WTC11 (cell line): ENCODE measurements at regions not wholly inside any gene's neighbourhood (a gene's known extent, or its start where the extent isn't known, plus 50 kb on each side); places are given as distances from the start of the nearest gene placed in this dataset.

Experiments
- ATAC-seq: fragments of 200-7000 bp; cut with Tn5 transposase; 2 replicates; pipeline ENCODE4 v1.10.0; 2021; ENCODE audit warnings: mild to moderate bottlenecking, moderate library complexity
- CTCF ChIA-PET: fragments of 300-600 bp; sonication (Branson Sonifier 250); formaldehyde crosslinking; loops from one replicate; lab custom pipeline; 2021; ENCODE audit warnings: antibody characterized with exemption; lab: Charles Lee
- POLR2A ChIA-PET: fragments of 350-600 bp; sonication (Branson Sonifier 250); formaldehyde crosslinking; loops from one replicate; lab custom pipeline; 2021; ENCODE audit warnings: antibody characterized with exemption; lab: Charles Lee
- DNase-seq: peaks from one replicate; pipeline ENCODE4 v3.0.0; 2021; ENCODE audit warnings: low spot score
- H3K27ac Mint-ChIP-seq: 2 replicates; pipeline ENCODE4 v1.8.0; 2021; ENCODE audit warnings: mixed read lengths
- H3K27me3 Mint-ChIP-seq: 2 replicates; pipeline ENCODE4 v1.8.0; 2021; ENCODE audit warnings: low read depth, mild to moderate bottlenecking, moderate library complexity, mixed read lengths
- H3K36me3 Mint-ChIP-seq: 2 replicates; pipeline ENCODE4 v1.8.0; 2021; ENCODE audit warnings: mixed read lengths
- H3K4me1 Mint-ChIP-seq: 2 replicates; pipeline ENCODE4 v1.8.0; 2022; ENCODE audit warnings: mixed read lengths
- H3K4me3 Mint-ChIP-seq: 2 replicates; pipeline ENCODE4 v1.8.0; 2021; ENCODE audit warnings: mild to moderate bottlenecking, moderate library complexity, mixed read lengths
- H3K9me3 Mint-ChIP-seq: 2 replicates; pipeline ENCODE4 v1.8.0; 2021; ENCODE audit warnings: mixed read lengths
- E2F4 ChIP-seq: sonication (generic); formaldehyde crosslinking; IDR thresholded peaks from 2 replicates; pipeline ENCODE4 v1.8.1; 2022; ENCODE audit warnings: low read depth, mild to moderate bottlenecking, moderate library complexity, missing genetic modification reagents, borderline replicate concordance
- ESRRA ChIP-seq: sonication (generic); formaldehyde crosslinking; IDR thresholded peaks from 2 replicates; pipeline ENCODE4 v1.8.1; 2022; ENCODE audit warnings: mild to moderate bottlenecking, missing genetic modification reagents, borderline replicate concordance
- FOXJ3 ChIP-seq: sonication (generic); formaldehyde crosslinking; IDR thresholded peaks from 2 replicates; pipeline ENCODE4 v1.9.0; 2021; ENCODE audit warnings: missing genetic modification reagents, mild to moderate bottlenecking, borderline replicate concordance
- FOXP1 ChIP-seq: sonication (generic); formaldehyde crosslinking; IDR thresholded peaks from 2 replicates; pipeline ENCODE4 v1.8.0; 2022; ENCODE audit warnings: missing genetic modification reagents, mild to moderate bottlenecking, moderate library complexity, borderline replicate concordance
- JAZF1 ChIP-seq: fragments of 250-450 bp; sonication (Bioruptor Pico); IDR thresholded peaks from 2 replicates; pipeline ENCODE4 v1.9.0; 2021; ENCODE audit warnings: moderate library complexity, mild to moderate bottlenecking, inconsistent platforms
- JUN ChIP-seq: sonication (generic); formaldehyde crosslinking; IDR thresholded peaks from 2 replicates; pipeline ENCODE4 v1.8.0; 2023; ENCODE audit warnings: mild to moderate bottlenecking, missing genetic modification reagents
- MAX ChIP-seq: sonication (generic); formaldehyde crosslinking; IDR thresholded peaks from 2 replicates; pipeline ENCODE4 v1.8.0; 2022; ENCODE audit warnings: mild to moderate bottlenecking, missing genetic modification reagents
- NFATC4 ChIP-seq: fragments of 250-450 bp; sonication (Bioruptor Pico); IDR thresholded peaks from 2 replicates; pipeline ENCODE4 v1.9.0; 2021; ENCODE audit warnings: mild to moderate bottlenecking
- NR2C2 ChIP-seq: sonication (generic); formaldehyde crosslinking; IDR thresholded peaks from 2 replicates; pipeline ENCODE4 v1.8.0; 2022; ENCODE audit warnings: mild to moderate bottlenecking, missing genetic modification reagents
- NR3C1 ChIP-seq: sonication (generic); formaldehyde crosslinking; conservative IDR thresholded peaks from 2 replicates; pipeline ENCODE4 v1.8.1; 2023; ENCODE audit warnings: low read depth, mild to moderate bottlenecking, missing genetic modification reagents
- PRRX2 ChIP-seq: fragments of 250-450 bp; sonication (Bioruptor Pico); IDR thresholded peaks from 2 replicates; pipeline ENCODE4 v1.8.0; 2021; ENCODE audit warnings: mild to moderate bottlenecking
- RELA ChIP-seq: sonication (generic); formaldehyde crosslinking; IDR thresholded peaks from 2 replicates; pipeline ENCODE4 v1.8.1; 2022; ENCODE audit warnings: missing genetic modification reagents, mild to moderate bottlenecking, borderline replicate concordance
- RORB ChIP-seq: fragments of 250-450 bp; sonication (Bioruptor Pico); IDR thresholded peaks from 2 replicates; pipeline ENCODE4 v1.9.0; 2021; ENCODE audit warnings: mild to moderate bottlenecking
- SOX15 ChIP-seq: fragments of 250-450 bp; sonication (Bioruptor Pico); IDR thresholded peaks from 2 replicates; pipeline ENCODE4 v1.9.0; 2021; ENCODE audit warnings: mild to moderate bottlenecking
- TCF7 ChIP-seq: sonication (generic); formaldehyde crosslinking; IDR thresholded peaks from 2 replicates; pipeline ENCODE4 v1.8.0; 2022; ENCODE audit warnings: mild to moderate bottlenecking, low read depth, missing genetic modification reagents, moderate library complexity
- ZNF396 ChIP-seq: fragments of 250-450 bp; sonication (Bioruptor Pico); IDR thresholded peaks from 2 replicates; pipeline ENCODE4 v1.8.0; 2021; ENCODE audit warnings: mild to moderate bottlenecking, moderate library complexity, borderline replicate concordance
- TF ChIP-seq, protein P1 (sequence below): sonication (generic); formaldehyde crosslinking; IDR thresholded peaks from 2 replicates; pipeline ENCODE4 v1.8.0; 2022; ENCODE audit warnings: mild to moderate bottlenecking, missing genetic modification reagents
- TF ChIP-seq, protein P2 (sequence below): sonication (generic); formaldehyde crosslinking; IDR thresholded peaks from 2 replicates; pipeline ENCODE4 v1.8.0; 2022; ENCODE audit warnings: missing genetic modification reagents
- TF ChIP-seq, protein P3 (sequence below): sonication (generic); formaldehyde crosslinking; IDR thresholded peaks from 2 replicates; pipeline ENCODE4 v1.8.1; 2023; ENCODE audit warnings: mild to moderate bottlenecking, moderate library complexity, missing genetic modification reagents
- TF ChIP-seq, protein P4 (sequence below): fragments of 250-450 bp; sonication (Bioruptor Pico); IDR thresholded peaks from 2 replicates; pipeline ENCODE4 v1.9.0; 2021; ENCODE audit warnings: mild to moderate bottlenecking, borderline replicate concordance
- TF ChIP-seq, protein P5 (sequence below): fragments of 250-450 bp; sonication (Bioruptor Pico); IDR thresholded peaks from 2 replicates; pipeline ENCODE4 v1.9.0; 2021; ENCODE audit warnings: mild to moderate bottlenecking

DNA sequence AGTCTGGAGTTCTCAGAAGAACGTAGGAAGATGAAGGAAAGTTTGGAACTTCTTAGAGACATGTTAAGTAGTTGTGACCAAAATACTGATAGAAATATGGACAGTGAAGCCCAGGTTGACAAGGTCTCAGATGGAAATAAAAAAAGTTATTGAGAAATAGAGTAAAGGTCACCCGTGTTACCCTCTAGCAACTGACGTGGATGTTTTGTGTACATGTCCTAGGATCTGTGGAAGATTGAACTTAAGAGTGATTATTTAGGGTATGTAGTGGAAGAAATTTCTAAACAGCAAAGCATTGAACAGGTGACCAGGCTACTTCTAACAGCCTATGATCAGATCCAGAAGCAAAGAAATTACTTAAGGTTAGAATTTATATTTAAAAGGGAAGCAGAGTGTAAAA lies 1020.4 kb downstream of the FSTL5 start:
- H3K4me3 Mint-ChIP-seq = no peak overlapping the region
- TF ChIP-seq NR2C2 (no peak), SOX15 (CRISPR knock-in tag) (no peak), JAZF1 (CRISPR knock-in tag) (no peak), PRRX2 (CRISPR knock-in tag) (no peak), FOXP1 (CRISPR knock-in tag) (no peak), MAX (CRISPR knock-in tag) (no peak), E2F4 (CRISPR knock-in tag) (no peak), ZNF396 (no peak), NFATC4 (CRISPR knock-in tag) (no peak), FOXJ3 (CRISPR knock-in tag) (no peak), TCF7 (CRISPR knock-in tag) (no peak), RORB (no peak), JUN (no peak), NR3C1 (CRISPR knock-in tag) (no peak), RELA (CRISPR knock-in tag) (no peak)
- TF ChIP-seq, protein P1, sequence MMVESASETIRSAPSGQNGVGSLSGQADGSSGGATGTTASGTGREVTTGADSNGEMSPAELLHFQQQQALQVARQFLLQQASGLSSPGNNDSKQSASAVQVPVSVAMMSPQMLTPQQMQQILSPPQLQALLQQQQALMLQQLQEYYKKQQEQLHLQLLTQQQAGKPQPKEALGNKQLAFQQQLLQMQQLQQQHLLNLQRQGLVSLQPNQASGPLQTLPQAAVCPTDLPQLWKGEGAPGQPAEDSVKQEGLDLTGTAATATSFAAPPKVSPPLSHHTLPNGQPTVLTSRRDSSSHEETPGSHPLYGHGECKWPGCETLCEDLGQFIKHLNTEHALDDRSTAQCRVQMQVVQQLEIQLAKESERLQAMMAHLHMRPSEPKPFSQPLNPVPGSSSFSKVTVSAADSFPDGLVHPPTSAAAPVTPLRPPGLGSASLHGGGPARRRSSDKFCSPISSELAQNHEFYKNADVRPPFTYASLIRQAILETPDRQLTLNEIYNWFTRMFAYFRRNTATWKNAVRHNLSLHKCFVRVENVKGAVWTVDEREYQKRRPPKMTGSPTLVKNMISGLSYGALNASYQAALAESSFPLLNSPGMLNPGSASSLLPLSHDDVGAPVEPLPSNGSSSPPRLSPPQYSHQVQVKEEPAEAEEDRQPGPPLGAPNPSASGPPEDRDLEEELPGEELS (CRISPR knock-in tag) = no peak
- TF ChIP-seq, protein P2, sequence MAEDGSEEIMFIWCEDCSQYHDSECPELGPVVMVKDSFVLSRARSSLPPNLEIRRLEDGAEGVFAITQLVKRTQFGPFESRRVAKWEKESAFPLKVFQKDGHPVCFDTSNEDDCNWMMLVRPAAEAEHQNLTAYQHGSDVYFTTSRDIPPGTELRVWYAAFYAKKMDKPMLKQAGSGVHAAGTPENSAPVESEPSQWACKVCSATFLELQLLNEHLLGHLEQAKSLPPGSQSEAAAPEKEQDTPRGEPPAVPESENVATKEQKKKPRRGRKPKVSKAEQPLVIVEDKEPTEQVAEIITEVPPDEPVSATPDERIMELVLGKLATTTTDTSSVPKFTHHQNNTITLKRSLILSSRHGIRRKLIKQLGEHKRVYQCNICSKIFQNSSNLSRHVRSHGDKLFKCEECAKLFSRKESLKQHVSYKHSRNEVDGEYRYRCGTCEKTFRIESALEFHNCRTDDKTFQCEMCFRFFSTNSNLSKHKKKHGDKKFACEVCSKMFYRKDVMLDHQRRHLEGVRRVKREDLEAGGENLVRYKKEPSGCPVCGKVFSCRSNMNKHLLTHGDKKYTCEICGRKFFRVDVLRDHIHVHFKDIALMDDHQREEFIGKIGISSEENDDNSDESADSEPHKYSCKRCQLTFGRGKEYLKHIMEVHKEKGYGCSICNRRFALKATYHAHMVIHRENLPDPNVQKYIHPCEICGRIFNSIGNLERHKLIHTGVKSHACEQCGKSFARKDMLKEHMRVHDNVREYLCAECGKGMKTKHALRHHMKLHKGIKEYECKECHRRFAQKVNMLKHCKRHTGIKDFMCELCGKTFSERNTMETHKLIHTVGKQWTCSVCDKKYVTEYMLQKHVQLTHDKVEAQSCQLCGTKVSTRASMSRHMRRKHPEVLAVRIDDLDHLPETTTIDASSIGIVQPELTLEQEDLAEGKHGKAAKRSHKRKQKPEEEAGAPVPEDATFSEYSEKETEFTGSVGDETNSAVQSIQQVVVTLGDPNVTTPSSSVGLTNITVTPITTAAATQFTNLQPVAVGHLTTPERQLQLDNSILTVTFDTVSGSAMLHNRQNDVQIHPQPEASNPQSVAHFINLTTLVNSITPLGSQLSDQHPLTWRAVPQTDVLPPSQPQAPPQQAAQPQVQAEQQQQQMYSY = no peak
- TF ChIP-seq, protein P3, sequence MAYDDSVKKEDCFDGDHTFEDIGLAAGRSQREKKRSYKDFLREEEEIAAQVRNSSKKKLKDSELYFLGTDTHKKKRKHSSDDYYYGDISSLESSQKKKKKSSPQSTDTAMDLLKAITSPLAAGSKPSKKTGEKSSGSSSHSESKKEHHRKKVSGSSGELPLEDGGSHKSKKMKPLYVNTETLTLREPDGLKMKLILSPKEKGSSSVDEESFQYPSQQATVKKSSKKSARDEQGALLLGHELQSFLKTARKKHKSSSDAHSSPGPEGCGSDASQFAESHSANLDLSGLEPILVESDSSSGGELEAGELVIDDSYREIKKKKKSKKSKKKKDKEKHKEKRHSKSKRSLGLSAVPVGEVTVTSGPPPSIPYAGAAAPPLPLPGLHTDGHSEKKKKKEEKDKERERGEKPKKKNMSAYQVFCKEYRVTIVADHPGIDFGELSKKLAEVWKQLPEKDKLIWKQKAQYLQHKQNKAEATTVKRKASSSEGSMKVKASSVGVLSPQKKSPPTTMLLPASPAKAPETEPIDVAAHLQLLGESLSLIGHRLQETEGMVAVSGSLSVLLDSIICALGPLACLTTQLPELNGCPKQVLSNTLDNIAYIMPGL = no peak
- TF ChIP-seq, all 79 proteins: peak for 0
- CTCF ChIA-PET = no interaction called here
- Mint-ChIP-seq H3K9me3 (peaks cover 30% of the 10 kb centered on the region), H3K27me3 (no peaks in the 10 kb centered on the region), H3K4me1 (no peaks in the 10 kb centered on the region), H3K36me3 (no peaks in the 10 kb centered on the region), H3K27ac (no peak overlapping the region)
- POLR2A ChIA-PET = no interaction called here
- ATAC-seq (no peak), DNase-seq (no peak)

DNA sequence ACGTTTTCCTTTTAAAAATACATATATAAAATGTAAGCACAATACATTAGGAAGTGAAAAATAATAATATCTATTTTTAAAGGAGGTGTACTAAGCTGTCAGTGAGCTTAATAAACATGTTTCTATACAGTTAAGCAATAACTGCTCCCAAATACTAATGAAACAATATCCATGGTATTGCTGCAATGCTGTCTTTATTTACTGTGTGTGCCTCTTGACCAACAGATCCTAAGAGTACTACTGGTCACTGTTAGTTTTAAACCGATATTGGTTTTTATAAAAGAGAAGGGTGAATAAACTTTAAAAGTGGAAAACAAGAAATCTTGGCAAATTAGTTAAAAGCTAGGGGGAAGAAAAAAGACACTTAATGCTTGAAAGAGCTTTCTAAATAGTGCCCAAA lies 1029.0 kb downstream of the FSTL5 start:
- no peak overlapping the region for H3K4me3 Mint-ChIP-seq
- no peak overlapping the region for H3K27ac Mint-ChIP-seq
- ChIA-PET POLR2A (no interaction called here), CTCF (no interaction called here)
- H3K4me1 Mint-ChIP-seq = no peaks in the 10 kb centered on the region
- H3K36me3 Mint-ChIP-seq = no peaks in the 10 kb centered on the region; the same call in 1 of the 2 replicates
- DNase-seq (no peak), ATAC-seq (no peak)
- H3K27me3 Mint-ChIP-seq = no peaks in the 10 kb centered on the region
- H3K9me3 Mint-ChIP-seq = peaks cover 14% of the 10 kb centered on the region
- TF ChIP-seq, protein P4, sequence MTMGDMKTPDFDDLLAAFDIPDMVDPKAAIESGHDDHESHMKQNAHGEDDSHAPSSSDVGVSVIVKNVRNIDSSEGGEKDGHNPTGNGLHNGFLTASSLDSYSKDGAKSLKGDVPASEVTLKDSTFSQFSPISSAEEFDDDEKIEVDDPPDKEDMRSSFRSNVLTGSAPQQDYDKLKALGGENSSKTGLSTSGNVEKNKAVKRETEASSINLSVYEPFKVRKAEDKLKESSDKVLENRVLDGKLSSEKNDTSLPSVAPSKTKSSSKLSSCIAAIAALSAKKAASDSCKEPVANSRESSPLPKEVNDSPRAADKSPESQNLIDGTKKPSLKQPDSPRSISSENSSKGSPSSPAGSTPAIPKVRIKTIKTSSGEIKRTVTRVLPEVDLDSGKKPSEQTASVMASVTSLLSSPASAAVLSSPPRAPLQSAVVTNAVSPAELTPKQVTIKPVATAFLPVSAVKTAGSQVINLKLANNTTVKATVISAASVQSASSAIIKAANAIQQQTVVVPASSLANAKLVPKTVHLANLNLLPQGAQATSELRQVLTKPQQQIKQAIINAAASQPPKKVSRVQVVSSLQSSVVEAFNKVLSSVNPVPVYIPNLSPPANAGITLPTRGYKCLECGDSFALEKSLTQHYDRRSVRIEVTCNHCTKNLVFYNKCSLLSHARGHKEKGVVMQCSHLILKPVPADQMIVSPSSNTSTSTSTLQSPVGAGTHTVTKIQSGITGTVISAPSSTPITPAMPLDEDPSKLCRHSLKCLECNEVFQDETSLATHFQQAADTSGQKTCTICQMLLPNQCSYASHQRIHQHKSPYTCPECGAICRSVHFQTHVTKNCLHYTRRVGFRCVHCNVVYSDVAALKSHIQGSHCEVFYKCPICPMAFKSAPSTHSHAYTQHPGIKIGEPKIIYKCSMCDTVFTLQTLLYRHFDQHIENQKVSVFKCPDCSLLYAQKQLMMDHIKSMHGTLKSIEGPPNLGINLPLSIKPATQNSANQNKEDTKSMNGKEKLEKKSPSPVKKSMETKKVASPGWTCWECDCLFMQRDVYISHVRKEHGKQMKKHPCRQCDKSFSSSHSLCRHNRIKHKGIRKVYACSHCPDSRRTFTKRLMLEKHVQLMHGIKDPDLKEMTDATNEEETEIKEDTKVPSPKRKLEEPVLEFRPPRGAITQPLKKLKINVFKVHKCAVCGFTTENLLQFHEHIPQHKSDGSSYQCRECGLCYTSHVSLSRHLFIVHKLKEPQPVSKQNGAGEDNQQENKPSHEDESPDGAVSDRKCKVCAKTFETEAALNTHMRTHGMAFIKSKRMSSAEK = no peak
- TF ChIP-seq ESRRA (CRISPR knock-in tag) = no peak
- TF ChIP-seq SOX15 (CRISPR knock-in tag) = no peak
- TF ChIP-seq, protein P5, sequence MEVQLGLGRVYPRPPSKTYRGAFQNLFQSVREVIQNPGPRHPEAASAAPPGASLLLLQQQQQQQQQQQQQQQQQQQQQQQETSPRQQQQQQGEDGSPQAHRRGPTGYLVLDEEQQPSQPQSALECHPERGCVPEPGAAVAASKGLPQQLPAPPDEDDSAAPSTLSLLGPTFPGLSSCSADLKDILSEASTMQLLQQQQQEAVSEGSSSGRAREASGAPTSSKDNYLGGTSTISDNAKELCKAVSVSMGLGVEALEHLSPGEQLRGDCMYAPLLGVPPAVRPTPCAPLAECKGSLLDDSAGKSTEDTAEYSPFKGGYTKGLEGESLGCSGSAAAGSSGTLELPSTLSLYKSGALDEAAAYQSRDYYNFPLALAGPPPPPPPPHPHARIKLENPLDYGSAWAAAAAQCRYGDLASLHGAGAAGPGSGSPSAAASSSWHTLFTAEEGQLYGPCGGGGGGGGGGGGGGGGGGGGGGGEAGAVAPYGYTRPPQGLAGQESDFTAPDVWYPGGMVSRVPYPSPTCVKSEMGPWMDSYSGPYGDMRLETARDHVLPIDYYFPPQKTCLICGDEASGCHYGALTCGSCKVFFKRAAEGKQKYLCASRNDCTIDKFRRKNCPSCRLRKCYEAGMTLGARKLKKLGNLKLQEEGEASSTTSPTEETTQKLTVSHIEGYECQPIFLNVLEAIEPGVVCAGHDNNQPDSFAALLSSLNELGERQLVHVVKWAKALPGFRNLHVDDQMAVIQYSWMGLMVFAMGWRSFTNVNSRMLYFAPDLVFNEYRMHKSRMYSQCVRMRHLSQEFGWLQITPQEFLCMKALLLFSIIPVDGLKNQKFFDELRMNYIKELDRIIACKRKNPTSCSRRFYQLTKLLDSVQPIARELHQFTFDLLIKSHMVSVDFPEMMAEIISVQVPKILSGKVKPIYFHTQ (CRISPR knock-in tag) = no peak
